GM12873 (cell line): ENCODE measurements at regions not wholly inside any gene's neighbourhood (a gene's known extent, or its start where the extent isn't known, plus 50 kb on each side); places are given as distances from the start of the nearest gene placed in this dataset.

Experiments
- CTCF ChIP-seq: IDR thresholded peaks from 2 replicates; pipeline ENCODE4 v1.5.1; 2012; ENCODE audit warnings: low read depth, mild to moderate bottlenecking, moderate library complexity, low read length, control low read depth; ENCODE audit not compliant: insufficient read depth; ENCODE audit errors: missing control alignments

DNA sequence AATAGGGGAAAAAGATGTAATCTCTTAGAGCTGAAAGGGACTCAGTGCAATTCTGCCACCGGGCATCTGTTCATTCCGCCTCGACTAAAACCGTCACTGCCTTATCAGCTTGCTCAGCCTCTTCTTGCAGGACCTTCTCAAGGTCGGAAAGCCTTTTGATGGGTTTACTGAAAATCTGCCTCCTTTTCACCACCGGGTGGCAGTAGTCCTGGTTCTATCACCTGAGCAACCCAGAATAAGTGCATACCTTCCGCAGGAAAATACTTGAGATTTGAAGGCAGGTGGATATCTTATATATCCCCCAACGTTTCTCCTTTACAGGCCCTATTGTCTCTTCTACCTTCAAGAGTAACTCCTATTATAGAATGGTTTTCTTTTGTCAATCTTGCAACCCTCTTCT lies 103.4 kb upstream of the PAK3 start:
- TF ChIP-seq CTCF: peak; percentile 71

DNA sequence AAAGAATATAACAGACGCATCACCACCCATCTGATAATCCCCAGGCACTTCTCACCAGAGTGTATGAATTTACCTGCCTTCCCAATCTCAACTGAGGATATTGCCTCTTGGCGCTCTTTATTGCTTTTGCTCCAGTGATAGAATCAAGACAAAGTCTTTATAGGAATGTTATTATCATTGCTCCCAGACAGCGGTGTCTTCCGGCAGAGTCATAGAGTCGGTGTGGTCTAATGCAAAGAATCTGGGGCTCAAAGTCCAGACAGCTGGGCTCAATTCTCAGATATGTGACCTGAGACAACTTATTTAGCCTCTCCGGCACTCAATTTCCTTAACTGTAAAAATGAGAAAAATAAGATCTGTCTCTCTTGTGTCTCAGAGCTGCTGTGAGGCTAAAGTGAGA lies 106.1 kb upstream of the PAK3 start:
- TF ChIP-seq CTCF: no peak

DNA sequence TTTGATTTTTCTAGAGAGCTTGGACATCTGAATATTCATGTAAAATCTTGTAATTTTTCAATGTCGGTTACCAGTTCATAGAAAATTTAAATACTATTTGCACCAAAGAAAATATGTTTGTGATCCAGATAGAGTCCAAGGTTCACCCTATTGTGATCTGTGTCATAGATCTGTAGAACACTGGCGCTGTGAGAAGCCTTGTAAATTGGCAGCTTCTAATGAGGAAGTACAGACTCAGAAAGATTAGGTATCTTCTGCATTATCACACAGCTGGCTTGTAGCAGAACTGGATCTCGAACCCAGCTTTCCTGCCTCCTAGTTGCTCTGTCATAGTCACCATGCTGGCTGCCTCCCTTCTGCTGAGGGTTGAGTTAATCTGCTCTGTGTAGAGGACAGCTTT lies 106.5 kb upstream of the PAK3 start:
- no peak for TF ChIP-seq CTCF

DNA sequence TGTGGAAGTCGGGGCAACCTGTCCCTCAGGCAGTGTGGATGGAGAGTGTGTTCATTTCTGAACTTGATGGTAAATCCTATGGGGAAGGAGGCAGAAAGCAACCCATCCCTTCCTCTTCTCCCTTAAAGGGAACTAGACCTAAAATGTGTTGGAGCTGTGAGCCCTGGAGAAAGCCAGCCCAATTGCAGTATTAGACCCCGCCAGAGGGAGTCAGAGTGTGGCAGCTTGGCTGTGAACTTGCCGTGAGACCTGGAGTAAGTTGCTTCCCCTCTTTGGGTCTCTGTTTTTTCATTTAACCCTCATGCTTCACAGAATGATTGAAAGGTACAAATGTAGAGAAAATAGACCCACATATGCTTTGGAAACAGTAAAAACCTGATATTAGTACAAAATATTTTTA lies 108.7 kb upstream of the PAK3 start:
- peak; percentile 35 for TF ChIP-seq CTCF

GRCh38 chrX:110985470-110985869 lies 110.5 kb upstream of the PAK3 start:
- TF ChIP-seq CTCF: no peak

- no peak for TF ChIP-seq CTCF
Measured at GRCh38 chrX:110983024-110983423, 113.0 kb upstream of the PAK3 start.

DNA sequence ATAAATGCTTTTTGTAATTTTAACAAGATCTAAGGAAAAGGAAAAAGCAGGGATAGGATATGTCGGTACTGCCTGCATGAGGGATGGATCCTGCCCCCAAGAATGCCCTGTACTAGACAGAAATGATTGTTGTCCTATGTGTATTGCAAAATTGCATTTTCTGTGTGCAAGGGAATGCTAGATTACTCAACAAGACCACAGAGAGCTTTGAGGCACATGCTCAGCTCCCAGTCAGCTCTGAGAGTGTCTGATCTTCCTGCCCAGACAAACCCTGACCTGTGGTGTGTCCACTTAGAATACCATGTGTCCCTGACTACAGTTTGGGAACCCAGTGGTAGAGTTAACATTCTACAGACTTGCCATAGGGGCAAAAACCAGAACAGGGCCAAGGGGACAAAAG lies 129.2 kb upstream of the PAK3 start:
- no peak for TF ChIP-seq CTCF

GRCh38 chrX:110966091-110966454 lies 129.9 kb upstream of the PAK3 start:
- TF ChIP-seq CTCF: no peak
